GM23338 (cell line): ENCODE measurements at regions not wholly inside any gene's neighbourhood (a gene's known extent, or its start where the extent isn't known, plus 50 kb on each side); places are given as distances from the start of the nearest gene placed in this dataset.

ENCODE experiments used
- ATAC-seq: fragments of 200-7000 bp; cut with Tn5 transposase; 3 replicates; pipeline ENCODE4 v1.9.1; 2020
- DNase-seq: peaks from one replicate; pipeline ENCODE4 v3.0.0-alpha.2; 2015; ENCODE audit warnings: low spot score
- H2AFZ ChIP-seq: fragments of 200-600 bp; sonication (generic); 2 replicates; pipeline ENCODE4 v1.8.0; 2016; ENCODE audit warnings: antibody characterized with exemption, mild to moderate bottlenecking, moderate library complexity
- H3F3A ChIP-seq: fragments of 200-600 bp; sonication (generic); replicated peaks from 2 replicates; pipeline ENCODE4 v1.8.0; 2017; ENCODE audit warnings: antibody characterized with exemption, mixed run types, low read depth
- H3K27ac ChIP-seq: fragments of 200-600 bp; sonication (generic); 2 replicates; pipeline ENCODE4 v1.6.1; 2016; ENCODE audit warnings: low read depth
- H3K27me3 ChIP-seq: fragments of 200-600 bp; sonication (generic); 2 replicates; pipeline ENCODE4 v1.8.0; 2016; ENCODE audit warnings: mild to moderate bottlenecking, mixed run types, moderate library complexity; ENCODE audit not compliant: insufficient read depth
- H3K36me3 ChIP-seq: fragments of 200-600 bp; sonication (generic); 2 replicates; pipeline ENCODE4 v1.8.0; 2016; ENCODE audit warnings: mild to moderate bottlenecking; ENCODE audit not compliant: insufficient read depth
- H3K4me1 ChIP-seq: fragments of 200-600 bp; sonication (generic); 2 replicates; pipeline ENCODE4 v1.8.0; 2016; ENCODE audit warnings: mild to moderate bottlenecking, moderate library complexity; ENCODE audit not compliant: insufficient read depth
- H3K4me2 ChIP-seq: fragments of 200-600 bp; sonication (generic); 2 replicates; pipeline ENCODE4 v1.7.1; 2017; ENCODE audit warnings: mixed run types
- H3K4me3 ChIP-seq: fragments of 200-600 bp; sonication (generic); 2 replicates; pipeline ENCODE4 v1.6.1; 2016; ENCODE audit warnings: mixed run types
- H3K79me2 ChIP-seq: fragments of 200-600 bp; sonication (generic); replicated peaks from 2 replicates; pipeline ENCODE4 v1.8.0; 2017; ENCODE audit warnings: mild to moderate bottlenecking; ENCODE audit not compliant: insufficient read depth
- H3K9me2 ChIP-seq: fragments of 200-600 bp; sonication (generic); 2 replicates; pipeline ENCODE4 v1.8.0; 2017; ENCODE audit not compliant: insufficient read depth
- H4K20me1 ChIP-seq: fragments of 200-600 bp; sonication (generic); replicated peaks from 2 replicates; pipeline ENCODE4 v1.8.0; 2017; ENCODE audit warnings: mild to moderate bottlenecking; ENCODE audit not compliant: insufficient read depth
- H3K27ac Mint-ChIP-seq: 2 replicates; pipeline ENCODE4 v1.8.0; 2020; ENCODE audit warnings: inconsistent platforms, mild to moderate bottlenecking, moderate library complexity, mixed read lengths
- H3K27me3 Mint-ChIP-seq: 3 replicates; pipeline ENCODE4 v1.8.0; 2022; ENCODE audit warnings: low read depth, mild to moderate bottlenecking, moderate library complexity, mixed read lengths, inconsistent platforms; ENCODE audit not compliant: insufficient read depth, poor library complexity
- H3K36me3 Mint-ChIP-seq: 3 replicates; pipeline ENCODE4 v1.8.0; 2021; ENCODE audit warnings: low read depth, mild to moderate bottlenecking, inconsistent platforms, moderate library complexity, mixed read lengths
- H3K4me1 Mint-ChIP-seq: 3 replicates; pipeline ENCODE4 v1.8.0; 2020; ENCODE audit warnings: mild to moderate bottlenecking, inconsistent platforms, mixed read lengths
- H3K4me3 Mint-ChIP-seq: 3 replicates; pipeline ENCODE4 v1.8.0; 2021; ENCODE audit warnings: moderate library complexity, mild to moderate bottlenecking, inconsistent platforms, mixed read lengths
- H3K9me3 Mint-ChIP-seq: 3 replicates; pipeline ENCODE4 v1.8.0; 2020; ENCODE audit warnings: moderate library complexity, mild to moderate bottlenecking, inconsistent platforms, mixed read lengths
- CREB1 ChIP-seq: fragments of 250-450 bp; sonication (Bioruptor Pico); IDR thresholded peaks from 2 replicates; pipeline ENCODE4 v1.5.0; 2020; ENCODE audit warnings: low read depth, mild to moderate bottlenecking, moderate library complexity
- EZH2 ChIP-seq: fragments of 200-600 bp; sonication (generic); IDR thresholded peaks from one replicate; pipeline ENCODE4 v1.8.0; 2017; ENCODE audit warnings: antibody characterized with exemption, mild to moderate bottlenecking, low read depth; ENCODE audit not compliant: unreplicated experiment
- JUNB ChIP-seq: IDR thresholded peaks from one replicate; pipeline ENCODE4 v1.6.1; 2016; ENCODE audit warnings: antibody characterized with exemption; ENCODE audit not compliant: unreplicated experiment
- NANOG ChIP-seq: IDR thresholded peaks from 2 replicates; pipeline ENCODE4 v1.6.1; 2016; ENCODE audit warnings: antibody characterized with exemption, borderline replicate concordance
- POLR2AphosphoS5 ChIP-seq: IDR thresholded peaks from 2 replicates; pipeline ENCODE4 v1.6.1; 2016; ENCODE audit warnings: antibody characterized with exemption, low read depth
- STAT1 ChIP-seq: IDR thresholded peaks from one replicate; pipeline ENCODE4 v1.6.1; 2016; ENCODE audit warnings: antibody characterized with exemption; ENCODE audit not compliant: unreplicated experiment
- ZNF114 ChIP-seq: fragments of 250-450 bp; sonication (Bioruptor Pico); IDR thresholded peaks from 2 replicates; pipeline ENCODE4 v1.5.0; 2020; ENCODE audit warnings: mild to moderate bottlenecking, moderate library complexity
- ZNF331 ChIP-seq: fragments of 250-450 bp; sonication (Bioruptor Pico); IDR thresholded peaks from 2 replicates; pipeline ENCODE4 v1.5.0; 2020; ENCODE audit warnings: low read depth, mild to moderate bottlenecking, moderate library complexity
- ZNF462 ChIP-seq: fragments of 250-450 bp; sonication (Bioruptor Pico); IDR thresholded peaks from 2 replicates; pipeline ENCODE4 v1.5.0; 2020; ENCODE audit warnings: mild to moderate bottlenecking, moderate library complexity
- TF ChIP-seq, protein P1 (sequence below): IDR thresholded peaks from 2 replicates; pipeline ENCODE4 v1.6.1; 2016; ENCODE audit warnings: antibody characterized with exemption

GRCh38 chr4:100246697-100247096 is 56.4 kb upstream of the DDIT4L start (continued):
- TF ChIP-seq ZNF462 (CRISPR knock-in tag), result no peak
- no peak for TF ChIP-seq ZNF114 (CRISPR knock-in tag)
- TF ChIP-seq NANOG, result no peak
- TF ChIP-seq, protein P1, sequence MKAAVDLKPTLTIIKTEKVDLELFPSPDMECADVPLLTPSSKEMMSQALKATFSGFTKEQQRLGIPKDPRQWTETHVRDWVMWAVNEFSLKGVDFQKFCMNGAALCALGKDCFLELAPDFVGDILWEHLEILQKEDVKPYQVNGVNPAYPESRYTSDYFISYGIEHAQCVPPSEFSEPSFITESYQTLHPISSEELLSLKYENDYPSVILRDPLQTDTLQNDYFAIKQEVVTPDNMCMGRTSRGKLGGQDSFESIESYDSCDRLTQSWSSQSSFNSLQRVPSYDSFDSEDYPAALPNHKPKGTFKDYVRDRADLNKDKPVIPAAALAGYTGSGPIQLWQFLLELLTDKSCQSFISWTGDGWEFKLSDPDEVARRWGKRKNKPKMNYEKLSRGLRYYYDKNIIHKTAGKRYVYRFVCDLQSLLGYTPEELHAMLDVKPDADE, result no peak
- TF ChIP-seq CREB1 (CRISPR knock-in tag), result no peak
- no peak for TF ChIP-seq EZH2
- TF ChIP-seq JUNB, result no peak
- no peak for TF ChIP-seq ZNF331 (CRISPR knock-in tag)
- no peak for TF ChIP-seq POLR2AphosphoS5

- Mint-ChIP-seq H3K4me1 (peaks cover 2% of the 10 kb centered on the region; the same call in 1 of the 3 replicates), H3K9me3 (peaks cover 12% of the 10 kb centered on the region; the same call in 1 of the 3 replicates), H3K4me3 (no peak overlapping the region), H3K27me3 (no peaks in the 10 kb centered on the region), H3K27ac (no peak overlapping the region), H3K36me3 (peaks cover 10% of the 10 kb centered on the region; the same call in 2 of the 3 replicates)
- H3K4me1 ChIP-seq, result no peaks in the 10 kb centered on the region
- no peaks in the 10 kb centered on the region for H3K79me2 ChIP-seq
- H4K20me1 ChIP-seq, result no peaks in the 10 kb centered on the region
- no peak overlapping the region for H2AFZ ChIP-seq
- H3K9me2 ChIP-seq, result peaks cover 41% of the 10 kb centered on the region
- no peak overlapping the region for H3K4me3 ChIP-seq
- no peak for ATAC-seq
- no peaks in the 10 kb centered on the region for H3K27me3 ChIP-seq
- H3K4me2 ChIP-seq, result no peak overlapping the region
- no peak for DNase-seq
- no peak overlapping the region for H3K27ac ChIP-seq
- H3F3A ChIP-seq, result no peaks in the 10 kb centered on the region
- H3K36me3 ChIP-seq, result no peaks in the 10 kb centered on the region
- TF ChIP-seq STAT1 (no peak), POLR2AphosphoS5 (no peak), JUNB (no peak), ZNF462 (CRISPR knock-in tag) (no peak)
These were observed 54.1 kb upstream of the DDIT4L start for GRCh38 chr4:100244347-100244746.
